Hypothalamus (tissue), 51 donors: ENCODE measurements at regions not wholly inside any gene's neighbourhood (a gene's known extent, or its start where the extent isn't known, plus 50 kb on each side); places are given as distances from the start of the nearest gene placed in this dataset.
"Not testable (repeated sequence)": the region's sequence is repeated elsewhere in the genome, so short reads cannot be mapped to it uniquely, and the experiment has no call there.

Experiments
- DNase-seq, 51 donors: peaks; one replicate each; lab custom pipeline; 2025; lab: John Stamatoyannopoulos, UW

DNA sequence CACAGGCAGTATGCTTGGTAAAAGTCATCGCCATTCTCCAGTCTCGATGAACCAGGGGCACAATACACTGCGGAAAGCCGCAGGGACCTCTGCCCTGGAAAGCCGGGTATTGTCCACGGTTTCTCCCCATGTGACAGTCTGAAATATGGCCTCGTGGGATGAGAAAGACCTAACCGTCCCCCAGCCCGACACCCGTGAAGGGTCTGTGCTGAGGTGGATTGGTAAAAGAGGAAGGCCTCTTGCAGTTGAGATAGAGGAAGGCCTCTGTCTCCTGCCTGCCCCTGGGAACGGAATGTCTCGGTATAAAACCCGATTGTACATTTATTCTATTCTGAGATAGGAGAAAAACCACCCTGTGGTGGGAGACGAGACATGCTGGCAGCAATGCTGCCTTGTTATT lies 149.1 kb downstream of the TMEM121 start:
- DNase-seq, result not testable (repeated sequence)

DNA sequence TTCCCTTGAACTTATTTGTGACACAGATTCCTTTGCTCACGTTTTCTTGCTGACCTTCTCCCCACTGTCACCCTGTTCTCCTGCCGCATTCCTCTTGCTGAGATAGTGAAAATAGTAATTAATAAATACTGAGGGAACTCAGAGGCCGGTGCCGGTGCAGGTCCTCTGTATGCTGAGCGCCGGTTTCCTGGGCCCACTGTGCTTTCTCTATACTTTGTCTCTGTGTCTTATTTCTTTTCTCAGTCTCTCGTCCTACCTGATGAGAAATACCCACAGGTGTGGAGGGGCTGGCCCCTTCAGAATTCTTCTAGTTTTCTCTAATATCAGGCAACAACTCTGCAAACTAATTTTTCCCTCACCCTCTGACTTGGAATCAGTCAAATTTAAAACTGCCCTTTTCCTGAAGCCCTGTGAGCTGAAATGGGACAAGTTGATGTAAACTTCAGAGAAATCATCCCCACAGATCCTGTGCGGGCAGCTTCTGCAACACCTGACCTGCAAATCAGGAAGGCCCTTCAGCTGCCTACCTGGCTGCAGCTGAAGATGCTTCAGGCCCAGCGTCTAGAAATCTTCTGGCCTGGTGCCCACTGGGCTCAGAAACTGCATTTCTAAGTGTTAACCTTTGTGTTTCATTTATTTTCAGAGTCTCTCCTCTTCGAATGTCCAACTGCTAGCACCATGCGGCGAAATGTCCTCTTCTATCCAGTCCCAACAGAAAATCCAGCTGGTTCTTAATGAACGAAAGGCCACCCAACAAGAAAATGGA lies 149.7 kb downstream of the TMEM121 start:
- DNase-seq, result not testable (repeated sequence)

DNA sequence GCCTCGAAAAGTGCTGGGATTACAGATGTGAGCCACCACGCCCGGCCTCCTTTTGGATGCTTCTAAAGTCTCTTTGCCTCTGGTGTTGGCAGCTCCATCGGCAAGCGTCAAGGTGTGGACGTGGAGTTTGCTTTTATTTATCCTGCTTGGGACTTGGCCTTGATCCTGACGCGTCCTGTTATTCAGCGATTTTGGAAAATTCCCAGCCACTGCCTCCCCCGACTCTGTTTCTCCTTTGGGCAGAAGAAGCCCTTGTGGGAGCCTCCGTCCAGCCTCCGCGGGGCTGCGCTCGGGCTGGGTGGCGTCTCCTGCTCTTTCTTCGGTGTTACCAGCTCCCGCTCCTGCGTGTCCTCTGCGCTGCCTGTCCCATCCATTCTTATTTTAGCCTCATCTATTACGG lies 151.7 kb downstream of the TMEM121 start:
- DNase-seq, result not testable (repeated sequence)

GRCh38 chr14:105678996-105679958 lies 152.9 kb downstream of the TMEM121 start:
- not testable (repeated sequence) for DNase-seq

DNA sequence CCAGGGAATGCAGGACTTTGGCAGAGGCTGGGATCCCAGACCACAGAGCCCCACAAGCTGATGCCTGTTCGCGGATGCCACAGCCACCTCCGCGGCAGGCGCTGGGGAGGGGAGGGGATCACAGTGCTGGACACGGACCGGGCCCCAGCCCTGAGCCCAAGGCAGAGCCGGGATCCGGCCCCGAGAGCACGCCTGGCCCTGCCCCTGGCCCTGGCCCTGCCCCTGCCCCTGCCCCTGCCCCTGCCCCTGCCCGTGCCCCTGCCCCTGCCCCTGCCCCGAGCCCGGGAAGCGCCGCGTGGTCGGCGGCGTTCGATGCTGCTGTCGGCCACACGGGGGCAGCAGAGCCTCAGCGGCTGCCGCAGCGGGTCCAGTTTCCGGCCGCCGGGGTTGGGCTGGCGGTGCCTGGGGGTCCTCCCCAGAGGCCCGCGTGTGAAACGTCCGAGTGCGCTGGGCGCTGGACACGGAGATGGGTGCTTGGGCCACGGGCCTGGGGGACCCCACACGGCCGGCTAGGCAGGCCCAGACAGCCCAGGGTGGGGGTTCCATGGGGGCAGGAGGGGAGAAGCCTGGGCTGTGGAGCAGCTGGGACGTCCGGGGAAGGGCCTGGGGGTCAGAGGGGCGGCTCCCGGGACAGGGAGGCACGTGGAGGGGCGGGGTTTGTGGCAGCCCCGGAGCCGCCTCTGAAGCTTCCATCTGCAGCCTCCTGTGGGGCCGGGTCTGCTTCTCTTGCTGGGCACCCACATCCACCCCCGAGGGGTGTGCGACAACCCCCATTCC lies 153.8 kb downstream of the TMEM121 start:
- not testable (repeated sequence) for DNase-seq

GRCh38 chr14:105680736-105681098 lies 154.3 kb downstream of the TMEM121 start:
- DNase-seq, result not testable (repeated sequence)

DNA sequence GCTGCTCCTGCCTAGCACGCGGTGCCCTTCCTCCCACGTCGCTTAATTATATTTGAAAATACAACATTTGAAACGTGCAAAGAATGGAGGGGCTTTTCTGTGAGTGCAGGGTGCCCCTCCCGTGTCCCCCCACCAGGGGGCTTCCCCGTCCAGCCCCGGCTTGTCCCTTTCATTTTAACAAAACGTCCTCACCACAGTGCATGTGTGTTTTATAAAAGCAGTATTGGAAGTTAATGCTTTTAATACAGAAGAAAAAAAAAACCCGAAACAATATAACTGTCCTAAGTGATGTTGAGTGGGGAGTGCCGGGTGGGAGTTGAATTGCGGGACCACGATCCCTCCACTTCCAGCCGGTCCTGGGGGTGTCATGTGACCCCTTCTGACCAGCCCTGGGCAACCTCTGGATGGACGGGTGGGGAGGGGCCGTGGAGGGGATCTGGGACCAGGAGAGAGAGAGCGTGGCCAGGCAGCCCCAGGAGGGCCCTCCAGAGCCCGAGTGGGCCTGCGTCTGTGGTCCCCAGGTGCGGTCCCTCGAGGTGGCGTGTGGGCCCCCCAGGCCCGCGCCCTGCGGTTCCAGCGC lies 155.3 kb downstream of the TMEM121 start:
- DNase-seq, result not testable (repeated sequence)

GRCh38 chr14:105682442-105682841 lies 156.1 kb downstream of the TMEM121 start:
- DNase-seq, result not testable (repeated sequence)

DNA sequence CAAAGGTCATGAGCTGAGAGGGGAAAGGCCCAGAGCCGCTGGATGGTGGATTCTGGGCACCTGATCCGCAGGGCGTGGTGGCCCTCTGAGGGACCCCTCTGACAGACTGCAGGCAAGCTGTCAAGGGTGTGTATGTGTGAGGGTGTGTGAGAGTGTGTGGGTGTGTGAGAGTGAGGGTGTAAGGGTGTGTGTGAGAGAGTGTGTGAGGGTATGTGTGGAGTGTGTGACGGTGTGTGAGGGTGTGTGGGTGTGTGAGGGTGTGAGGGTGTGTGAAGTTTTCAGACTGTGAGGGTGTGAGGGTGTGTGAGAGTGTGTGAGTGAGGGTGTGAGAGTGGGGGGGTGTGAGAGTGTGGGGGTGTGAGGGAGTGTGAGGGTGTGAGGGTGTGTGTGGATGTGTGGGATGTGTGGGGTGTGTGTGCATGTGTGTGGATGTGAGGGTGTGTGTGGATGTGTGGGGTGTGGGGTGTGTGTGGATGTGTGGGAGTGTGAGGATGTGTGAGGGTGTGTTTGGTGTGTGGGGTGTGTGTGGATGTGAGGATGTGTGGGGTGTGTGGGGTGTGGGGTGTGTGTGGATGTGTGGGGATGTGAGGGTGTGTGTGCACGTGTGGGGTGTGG lies 156.7 kb downstream of the TMEM121 start:
- DNase-seq, result no peak

DNA sequence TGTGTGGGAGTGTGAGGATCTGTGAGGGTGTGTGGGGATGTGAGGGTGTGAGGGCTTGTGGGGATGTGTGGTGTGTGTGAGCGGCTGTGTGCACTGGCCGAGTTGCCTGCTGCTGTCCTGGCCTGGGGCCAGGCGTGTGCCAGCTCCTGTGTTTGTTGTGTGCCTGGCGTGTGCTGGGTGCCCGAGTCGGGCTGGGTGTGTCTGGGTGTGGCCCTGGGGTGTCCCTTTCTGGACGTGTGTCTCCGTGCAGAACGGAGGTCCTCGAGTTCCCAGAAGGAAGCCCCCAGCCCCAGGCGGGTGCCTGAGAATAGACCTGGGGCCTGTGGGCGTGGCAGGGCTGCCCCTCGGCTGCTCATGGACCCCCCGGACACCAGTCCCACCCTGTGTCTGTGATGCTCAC lies 157.7 kb downstream of the TMEM121 start:
- DNase-seq, result not testable (repeated sequence)

- DNase-seq, result not testable (repeated sequence)
These were observed 158.2 kb downstream of the TMEM121 start for GRCh38 chr14:105684597-105684996.

DNA sequence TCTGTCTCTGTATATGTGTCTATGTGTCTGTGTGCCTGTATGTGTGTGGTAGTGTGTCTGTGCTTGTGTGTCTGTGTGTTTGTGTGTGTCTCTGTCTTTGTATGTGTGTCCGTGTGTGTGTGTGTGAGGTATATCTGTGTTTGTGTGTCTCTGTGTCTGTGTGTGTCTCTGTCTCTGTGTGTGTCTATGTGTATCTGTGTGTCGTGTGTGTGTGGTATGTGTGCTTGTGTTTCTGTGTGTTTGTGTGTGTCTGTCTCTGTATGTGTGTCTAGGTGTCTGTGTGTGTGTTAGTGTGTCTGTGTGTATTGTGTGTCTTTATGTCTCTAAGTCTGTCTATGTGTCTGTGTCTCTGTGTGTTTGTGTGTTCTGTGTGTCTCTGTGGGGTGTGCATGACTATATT lies 158.6 kb downstream of the TMEM121 start:
- no peak for DNase-seq

DNA sequence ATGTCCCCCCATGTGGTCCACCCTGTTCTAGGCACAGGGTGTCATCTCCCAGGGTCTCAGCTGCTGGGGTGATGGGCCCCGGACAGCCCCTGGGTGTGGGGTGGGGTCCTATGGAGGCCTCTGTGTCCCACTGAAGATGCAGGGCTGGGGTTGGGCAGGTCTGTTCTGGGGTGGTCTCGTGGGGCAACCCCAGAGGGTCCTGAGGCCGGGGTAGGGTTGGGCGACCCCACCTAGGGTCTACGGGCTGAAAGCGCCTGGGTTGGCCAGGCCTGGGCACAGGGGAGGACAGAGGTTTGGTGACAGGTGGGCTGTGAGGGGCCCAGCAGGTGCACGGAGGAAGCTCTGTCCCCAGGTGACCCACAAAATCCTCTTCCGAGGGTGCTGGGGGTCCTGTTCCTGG lies 159.2 kb downstream of the TMEM121 start:
- not testable (repeated sequence) for DNase-seq

DNA sequence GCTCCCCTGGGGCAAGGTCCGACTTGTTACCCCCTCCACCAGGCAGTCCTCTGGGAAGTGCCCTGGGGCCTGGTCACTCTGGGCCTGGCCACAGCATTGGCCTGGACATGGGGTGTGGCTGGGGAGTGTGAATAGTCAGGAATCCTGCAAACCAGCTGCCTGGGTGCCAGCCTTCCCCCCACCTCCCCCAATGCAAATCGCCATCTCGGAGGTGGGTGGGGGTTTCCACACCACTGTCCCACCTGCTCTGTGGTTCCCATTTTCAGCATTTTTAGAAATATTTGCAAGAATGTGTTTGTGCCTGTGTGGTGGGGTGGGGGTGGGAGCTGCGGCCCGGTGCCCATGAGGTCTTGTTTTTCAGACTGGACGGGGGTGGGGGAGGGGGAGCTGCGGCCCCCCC lies 159.7 kb downstream of the TMEM121 start:
- not testable (repeated sequence) for DNase-seq

GRCh38 chr14:105686462-105687170 lies 160.2 kb downstream of the TMEM121 start:
- not testable (repeated sequence) for DNase-seq

- not testable (repeated sequence) for DNase-seq
These were observed 161.0 kb downstream of the TMEM121 start for GRCh38 chr14:105687171-105688022.

- not testable (repeated sequence) for DNase-seq
These were observed 161.6 kb downstream of the TMEM121 start for GRCh38 chr14:105688023-105688351.

- DNase-seq, result not testable (repeated sequence)
These were observed 162.4 kb downstream of the TMEM121 start for GRCh38 chr14:105688664-105689221.
